Globus pallidus (tissue), 1 donor: ENCODE measurements at regions not wholly inside any gene's neighbourhood (a gene's known extent, or its start where the extent isn't known, plus 50 kb on each side); places are given as distances from the start of the nearest gene placed in this dataset.

ENCODE experiments used
- DNase-seq: peaks from one replicate; pipeline ENCODE4 v3.0.0-alpha.2; 2015; ENCODE audit warnings: low spot score

GRCh38 chr20:22791396-22791795 is 207.0 kb upstream of the FOXA2 start:
- DNase-seq = no peak

- no peak for DNase-seq
Measured at GRCh38 chr20:22791877-22792525, 207.6 kb upstream of the FOXA2 start.

GRCh38 chr20:22794200-22794599 is 209.8 kb upstream of the FOXA2 start:
- no peak for DNase-seq

GRCh38 chr20:22795433-22795832 is 211.1 kb upstream of the FOXA2 start:
- DNase-seq = no peak

GRCh38 chr20:22795871-22796270 is 211.5 kb upstream of the FOXA2 start:
- DNase-seq = no peak

- no peak for DNase-seq
Measured at GRCh38 chr20:22796469-22797077, 212.2 kb upstream of the FOXA2 start.

GRCh38 chr20:22797103-22797502 is 212.7 kb upstream of the FOXA2 start:
- no peak for DNase-seq

- no peak for DNase-seq
Measured at GRCh38 chr20:22799687-22800086, 215.3 kb upstream of the FOXA2 start.

- no peak for DNase-seq
Measured at GRCh38 chr20:22800129-22800528, 215.8 kb upstream of the FOXA2 start.

GRCh38 chr20:22801528-22801927 is 217.2 kb upstream of the FOXA2 start:
- no peak for DNase-seq

GRCh38 chr20:22802296-22802695 is 217.9 kb upstream of the FOXA2 start:
- DNase-seq = no peak

GRCh38 chr20:22805219-22805618 is 220.8 kb upstream of the FOXA2 start:
- no peak for DNase-seq

- DNase-seq = no peak
Measured at GRCh38 chr20:22805996-22806395, 221.6 kb upstream of the FOXA2 start.

- no peak for DNase-seq
Measured at GRCh38 chr20:22807045-22807444, 222.7 kb upstream of the FOXA2 start.

GRCh38 chr20:22807646-22808244 is 223.4 kb upstream of the FOXA2 start:
- DNase-seq = no peak

GRCh38 chr20:22808628-22809027 is 224.3 kb upstream of the FOXA2 start:
- no peak for DNase-seq

- no peak for DNase-seq
Measured at GRCh38 chr20:22810030-22810429, 225.1 kb upstream of the SSTR4 start.

GRCh38 chr20:22810626-22811569 is 224.2 kb upstream of the SSTR4 start:
- DNase-seq = no peak

- no peak for DNase-seq
Measured at GRCh38 chr20:22814471-22815205, 220.5 kb upstream of the SSTR4 start.

GRCh38 chr20:22815206-22815551 is 219.9 kb upstream of the SSTR4 start:
- DNase-seq = no peak

GRCh38 chr20:22815603-22816315 is 219.4 kb upstream of the SSTR4 start:
- no peak for DNase-seq
